ENCODE measurements at regions not wholly inside any gene's neighbourhood (a gene's known extent, or its start where the extent isn't known, plus 50 kb on each side); places are given as distances from the start of the nearest gene placed in this dataset.
"Not testable (repeated sequence)": the region's sequence is repeated elsewhere in the genome, so short reads cannot be mapped to it uniquely, and the experiment has no call there.

GRCh38 chr14:105737504-105738246 lies 211.3 kb downstream of the TMEM121 start:
- no peaks in the 10 kb centered on the region for H3K27me3 Mint-ChIP-seq
- no peak for ATAC-seq
- no peaks in the 10 kb centered on the region for H3K9me3 Mint-ChIP-seq
- peaks cover 56% of the 10 kb centered on the region for H3K4me1 Mint-ChIP-seq
- H3K4me3 Mint-ChIP-seq = peak overlapping the region; percentile 48
- H3K27ac Mint-ChIP-seq = peak overlapping the region; percentile 30
- H3K36me3 Mint-ChIP-seq = peaks cover 44% of the 10 kb centered on the region

- no peaks in the 10 kb centered on the region for H3K27me3 Mint-ChIP-seq
- H3K9me3 Mint-ChIP-seq = no peaks in the 10 kb centered on the region
- peaks cover 48% of the 10 kb centered on the region for H3K4me1 Mint-ChIP-seq
- H3K4me3 Mint-ChIP-seq = no peak overlapping the region
- ATAC-seq = peak; percentile 4
- H3K27ac Mint-ChIP-seq = peak overlapping the region; percentile 30
- H3K36me3 Mint-ChIP-seq = peaks cover 46% of the 10 kb centered on the region
Measured at GRCh38 chr14:105738638-105739037, 212.3 kb downstream of the TMEM121 start.

GRCh38 chr14:105739331-105740102 lies 213.1 kb downstream of the TMEM121 start:
- Mint-ChIP-seq H3K9me3 (no peaks in the 10 kb centered on the region), H3K27ac (peak overlapping the region; percentile 77), H3K4me1 (peaks cover 44% of the 10 kb centered on the region), H3K4me3 (peak overlapping the region; percentile 64), H3K36me3 (peaks cover 52% of the 10 kb centered on the region), H3K27me3 (no peaks in the 10 kb centered on the region)
- peak; percentile 39 for ATAC-seq

GRCh38 chr14:105740272-105740671 lies 213.9 kb downstream of the TMEM121 start:
- Mint-ChIP-seq H3K27ac (peak overlapping the region; percentile 77), H3K4me1 (peaks cover 44% of the 10 kb centered on the region), H3K36me3 (peaks cover 55% of the 10 kb centered on the region), H3K4me3 (peak overlapping the region; percentile 64)
- ATAC-seq = peak; percentile 4
- not testable (repeated sequence) for H3K27me3 Mint-ChIP-seq, H3K9me3 Mint-ChIP-seq

- H3K9me3 Mint-ChIP-seq, ATAC-seq, H3K27me3 Mint-ChIP-seq: not testable (repeated sequence)
- H3K4me1 Mint-ChIP-seq = peaks cover 44% of the 10 kb centered on the region
- H3K4me3 Mint-ChIP-seq = peak overlapping the region; percentile 75
- H3K27ac Mint-ChIP-seq = peak overlapping the region; percentile 62
- peaks cover 62% of the 10 kb centered on the region for H3K36me3 Mint-ChIP-seq
Measured at GRCh38 chr14:105740961-105741360, 214.6 kb downstream of the TMEM121 start.

GRCh38 chr14:105741707-105742530 lies 215.5 kb downstream of the TMEM121 start:
- peaks cover 72% of the 10 kb centered on the region for H3K36me3 Mint-ChIP-seq
- not testable (repeated sequence) for ATAC-seq, H3K9me3 Mint-ChIP-seq, H3K27me3 Mint-ChIP-seq
- H3K4me3 Mint-ChIP-seq = peak overlapping the region; percentile 75
- H3K27ac Mint-ChIP-seq = peak overlapping the region; percentile 62
- peaks cover 44% of the 10 kb centered on the region for H3K4me1 Mint-ChIP-seq

GRCh38 chr14:105742531-105742848 lies 216.1 kb downstream of the TMEM121 start:
- H3K4me1 Mint-ChIP-seq = peaks cover 40% of the 10 kb centered on the region
- peaks cover 74% of the 10 kb centered on the region for H3K36me3 Mint-ChIP-seq
- no peak for ATAC-seq
- no peaks in the 10 kb centered on the region for H3K27me3 Mint-ChIP-seq
- H3K27ac Mint-ChIP-seq = peak overlapping the region; percentile 62
- no peaks in the 10 kb centered on the region for H3K9me3 Mint-ChIP-seq
- peak overlapping the region; percentile 75 for H3K4me3 Mint-ChIP-seq

- H3K36me3 Mint-ChIP-seq = peaks cover 74% of the 10 kb centered on the region
- ATAC-seq = peak; percentile 2
- not testable (repeated sequence) for H3K27me3 Mint-ChIP-seq, H3K9me3 Mint-ChIP-seq
- H3K4me3 Mint-ChIP-seq = peak overlapping the region; percentile 75
- H3K27ac Mint-ChIP-seq = peak overlapping the region; percentile 62
- peaks cover 37% of the 10 kb centered on the region for H3K4me1 Mint-ChIP-seq
Measured at GRCh38 chr14:105742904-105743701, 216.7 kb downstream of the TMEM121 start.

GRCh38 chr14:105744213-105744787 lies 217.9 kb downstream of the TMEM121 start:
- H3K27me3 Mint-ChIP-seq, ATAC-seq, H3K9me3 Mint-ChIP-seq: not testable (repeated sequence)
- peak overlapping the region; percentile 86 for H3K4me3 Mint-ChIP-seq
- peak overlapping the region; percentile 80 for H3K27ac Mint-ChIP-seq
- H3K36me3 Mint-ChIP-seq = peaks cover 71% of the 10 kb centered on the region
- peaks cover 37% of the 10 kb centered on the region for H3K4me1 Mint-ChIP-seq

- peaks cover 28% of the 10 kb centered on the region for H3K4me1 Mint-ChIP-seq
- peaks cover 60% of the 10 kb centered on the region for H3K36me3 Mint-ChIP-seq
- no peaks in the 10 kb centered on the region for H3K9me3 Mint-ChIP-seq
- ATAC-seq = no peak
- H3K27me3 Mint-ChIP-seq = no peaks in the 10 kb centered on the region
- H3K27ac Mint-ChIP-seq = peak overlapping the region; percentile 99
- H3K4me3 Mint-ChIP-seq = peak overlapping the region; percentile 99
Measured at GRCh38 chr14:105745433-105746123, 219.2 kb downstream of the TMEM121 start.

- peak overlapping the region; percentile 99 for H3K4me3 Mint-ChIP-seq
- H3K27ac Mint-ChIP-seq = peak overlapping the region; percentile 99
- no peaks in the 10 kb centered on the region for H3K9me3 Mint-ChIP-seq
- H3K36me3 Mint-ChIP-seq = peaks cover 60% of the 10 kb centered on the region
- no peak for ATAC-seq
- H3K27me3 Mint-ChIP-seq = no peaks in the 10 kb centered on the region
- peaks cover 28% of the 10 kb centered on the region for H3K4me1 Mint-ChIP-seq
Measured at GRCh38 chr14:105746124-105746514, 219.7 kb downstream of the TMEM121 start.

- peak; percentile 3 for ATAC-seq
- Mint-ChIP-seq H3K27ac (peak overlapping the region; percentile 99), H3K4me3 (peak overlapping the region; percentile 99), H3K4me1 (peaks cover 24% of the 10 kb centered on the region), H3K36me3 (peaks cover 57% of the 10 kb centered on the region)
- H3K27me3 Mint-ChIP-seq, H3K9me3 Mint-ChIP-seq: not testable (repeated sequence)
Measured at GRCh38 chr14:105746800-105747502, 220.6 kb downstream of the TMEM121 start.

- peaks cover 50% of the 10 kb centered on the region for H3K36me3 Mint-ChIP-seq
- not testable (repeated sequence) for H3K9me3 Mint-ChIP-seq, H3K27me3 Mint-ChIP-seq
- H3K4me3 Mint-ChIP-seq = peak overlapping the region; percentile 99
- H3K27ac Mint-ChIP-seq = peak overlapping the region; percentile 99
- peaks cover 17% of the 10 kb centered on the region for H3K4me1 Mint-ChIP-seq
- ATAC-seq = peak; percentile 90
Measured at GRCh38 chr14:105747503-105748203, 221.3 kb downstream of the TMEM121 start.

All from stimulated activated memory B cell treated with anti-CD40 and anti-IgM and Interleukin-4, amounts not matched to agents 10 μg/mL and 1 μg/mL and 100 μg/mL, for 72 hours (primary cell).